ENCODE measurements at regions not wholly inside any gene's neighbourhood (a gene's known extent, or its start where the extent isn't known, plus 50 kb on each side); places are given as distances from the start of the nearest gene placed in this dataset.
A peak's percentile ranks its signal among the peaks of the same experiment; 100 is the strongest.

GRCh38 chr14:73800970-73801515 is 50.6 kb upstream of the PTGR2 start:
- DNase-seq, result no peak

DNA sequence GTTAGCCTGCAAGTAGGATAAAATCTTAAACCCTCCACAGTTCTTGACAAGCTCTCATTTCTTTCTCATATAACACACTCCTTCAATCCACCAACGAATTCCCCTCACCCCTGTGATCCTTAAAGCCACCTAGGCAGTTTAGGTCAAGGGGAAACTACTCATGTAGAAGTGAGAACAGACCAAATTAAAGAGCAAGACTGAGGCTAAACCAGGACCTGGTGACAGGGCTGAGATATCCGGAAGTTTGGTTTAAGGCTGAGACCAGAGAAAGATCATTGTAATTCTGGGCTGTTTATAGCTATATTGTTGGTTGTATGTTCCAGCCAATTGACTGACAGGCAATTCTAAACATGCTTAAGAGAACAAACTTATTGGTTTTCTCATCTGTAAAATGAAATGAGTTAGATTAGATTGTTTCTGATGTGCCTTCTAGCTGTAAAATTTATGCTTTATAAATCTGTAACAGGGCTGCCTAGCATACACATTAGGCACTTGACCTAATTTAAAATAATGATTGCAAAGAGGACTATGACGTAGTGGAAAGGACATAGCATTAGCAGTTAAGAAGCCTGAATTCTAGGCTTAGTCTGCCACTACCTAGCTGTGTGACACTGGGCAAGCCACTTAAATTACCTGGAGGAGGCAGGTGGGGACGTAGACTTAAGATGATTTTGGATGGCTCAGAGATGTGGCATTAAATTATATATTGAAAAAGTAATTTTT is 53.9 kb upstream of the PTGR2 start:
- DNase-seq, result no peak

GRCh38 chr14:73796893-73797542 is 54.6 kb upstream of the PTGR2 start:
- DNase-seq, result no peak

DNA sequence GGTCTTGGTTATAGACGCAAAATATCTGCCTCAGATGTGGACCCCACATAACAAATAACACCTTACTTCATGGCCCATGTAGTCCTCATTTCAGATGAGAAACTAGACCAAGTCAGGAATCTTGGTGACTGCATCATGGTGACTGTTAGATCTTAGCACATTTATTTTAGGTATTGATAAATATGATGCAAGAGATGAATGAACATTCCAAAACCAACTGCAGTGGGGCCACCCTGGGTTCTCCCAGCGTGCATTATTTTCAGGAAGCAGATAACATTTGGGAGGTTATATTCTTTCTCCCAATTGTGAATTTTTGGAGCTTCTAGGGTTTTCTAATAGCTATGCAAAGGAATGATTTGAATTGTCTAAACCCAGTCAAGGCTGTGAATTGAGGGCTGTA is 55.2 kb upstream of the PTGR2 start:
- DNase-seq, result no peak

- DNase-seq, result no peak
These were observed 55.7 kb upstream of the PTGR2 start for GRCh38 chr14:73795974-73796373.

GRCh38 chr14:73795466-73795865 is 56.2 kb upstream of the PTGR2 start:
- no peak for DNase-seq

DNA sequence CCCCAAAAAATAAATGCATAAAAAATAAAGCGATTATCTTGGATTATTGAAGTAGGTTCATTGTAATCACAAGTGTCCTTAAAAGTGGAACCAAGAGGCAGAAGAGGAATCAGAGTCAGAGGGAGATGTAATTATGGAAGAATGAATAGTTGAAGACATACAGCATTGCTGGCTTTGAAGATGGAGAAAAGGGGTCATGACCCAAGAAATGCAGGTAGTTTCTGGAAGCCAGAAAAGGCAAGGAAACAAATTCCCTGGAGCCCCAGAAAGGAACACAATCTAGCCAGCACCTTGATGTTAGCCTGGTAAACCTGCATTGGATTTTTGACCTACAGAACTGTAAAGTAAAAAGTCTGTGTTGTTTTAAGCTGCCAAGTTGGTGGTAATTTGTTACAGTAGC is 57.5 kb upstream of the PTGR2 start:
- DNase-seq, result no peak

GRCh38 chr14:73792481-73792880 is 59.1 kb upstream of the PTGR2 start:
- DNase-seq, result no peak

DNA sequence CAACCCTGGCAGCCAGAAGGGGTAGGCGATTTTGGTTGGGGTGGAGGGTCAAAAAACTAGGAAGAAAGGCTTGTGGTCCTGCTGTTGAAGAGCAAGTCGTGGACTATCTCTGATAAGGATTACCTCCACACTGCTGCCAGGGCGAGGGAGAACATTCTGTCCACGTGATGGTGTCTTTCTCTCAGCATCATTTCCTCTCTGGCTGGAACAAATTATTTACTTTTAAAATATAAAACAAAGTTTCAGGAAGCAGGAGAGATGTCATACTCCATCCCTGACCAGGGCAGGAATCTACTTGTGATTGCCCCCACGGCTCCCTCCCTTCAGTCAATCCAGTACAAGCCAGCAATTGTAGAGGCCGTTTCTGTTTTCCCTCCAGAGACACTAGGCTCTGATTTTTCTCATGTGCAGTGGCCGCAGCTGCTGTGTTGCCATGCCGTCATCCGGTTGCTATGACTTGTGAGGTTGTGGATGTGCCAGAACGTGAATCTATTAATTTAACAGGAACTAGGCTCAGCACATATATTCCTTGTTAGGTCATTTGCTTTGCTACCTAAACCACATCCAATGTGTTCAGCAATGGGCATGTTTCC is 61.5 kb upstream of the PTGR2 start:
- DNase-seq, result peak; percentile 87

GRCh38 chr14:73788701-73789551 is 62.7 kb upstream of the PTGR2 start:
- no peak for DNase-seq

GRCh38 chr14:73788317-73788598 is 63.4 kb upstream of the PTGR2 start:
- no peak for DNase-seq

DNA sequence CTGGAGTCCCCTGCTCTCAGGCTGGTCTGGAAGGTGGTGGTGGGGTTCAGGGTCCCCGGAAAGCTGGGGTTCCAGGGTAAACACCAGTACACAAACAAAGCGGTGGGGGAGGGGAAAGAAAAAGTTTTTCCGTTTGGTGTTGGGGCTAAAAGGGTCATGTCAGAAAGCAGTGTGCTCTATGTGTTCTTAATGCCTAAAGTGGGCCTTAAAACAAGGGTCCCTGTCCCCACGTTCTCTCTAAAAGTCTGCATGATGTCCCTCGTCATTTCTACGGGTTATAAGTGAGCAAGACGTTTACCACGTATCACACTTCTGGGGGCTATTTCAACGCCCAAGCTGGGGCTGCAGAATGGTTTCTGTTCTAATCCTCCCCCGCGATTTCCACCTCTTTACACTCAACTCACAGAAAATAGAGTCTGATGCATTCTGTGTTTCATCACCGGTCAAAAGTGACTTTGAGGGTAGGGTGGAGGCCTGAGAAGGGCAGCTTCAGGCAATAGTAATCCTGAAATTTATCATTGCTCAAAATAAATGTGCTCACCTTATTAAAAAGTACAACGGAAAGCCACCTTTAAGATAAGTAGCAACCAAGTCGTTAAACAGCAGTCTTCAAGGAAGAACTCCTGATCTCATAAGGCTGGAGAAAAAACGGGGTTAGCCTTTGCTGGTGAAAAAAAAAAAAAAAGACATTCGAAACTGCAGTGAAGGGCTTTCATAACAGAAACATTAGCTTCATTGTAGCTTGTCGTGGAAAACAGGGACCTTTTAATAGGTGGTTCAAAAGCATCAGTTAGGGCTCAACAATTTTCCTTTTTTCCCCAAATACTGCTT is 63.9 kb upstream of the PTGR2 start:
- peak; percentile 82 for DNase-seq

GRCh38 chr14:73786636-73787485 is 64.8 kb upstream of the PTGR2 start:
- peak; percentile 82 for DNase-seq

DNA sequence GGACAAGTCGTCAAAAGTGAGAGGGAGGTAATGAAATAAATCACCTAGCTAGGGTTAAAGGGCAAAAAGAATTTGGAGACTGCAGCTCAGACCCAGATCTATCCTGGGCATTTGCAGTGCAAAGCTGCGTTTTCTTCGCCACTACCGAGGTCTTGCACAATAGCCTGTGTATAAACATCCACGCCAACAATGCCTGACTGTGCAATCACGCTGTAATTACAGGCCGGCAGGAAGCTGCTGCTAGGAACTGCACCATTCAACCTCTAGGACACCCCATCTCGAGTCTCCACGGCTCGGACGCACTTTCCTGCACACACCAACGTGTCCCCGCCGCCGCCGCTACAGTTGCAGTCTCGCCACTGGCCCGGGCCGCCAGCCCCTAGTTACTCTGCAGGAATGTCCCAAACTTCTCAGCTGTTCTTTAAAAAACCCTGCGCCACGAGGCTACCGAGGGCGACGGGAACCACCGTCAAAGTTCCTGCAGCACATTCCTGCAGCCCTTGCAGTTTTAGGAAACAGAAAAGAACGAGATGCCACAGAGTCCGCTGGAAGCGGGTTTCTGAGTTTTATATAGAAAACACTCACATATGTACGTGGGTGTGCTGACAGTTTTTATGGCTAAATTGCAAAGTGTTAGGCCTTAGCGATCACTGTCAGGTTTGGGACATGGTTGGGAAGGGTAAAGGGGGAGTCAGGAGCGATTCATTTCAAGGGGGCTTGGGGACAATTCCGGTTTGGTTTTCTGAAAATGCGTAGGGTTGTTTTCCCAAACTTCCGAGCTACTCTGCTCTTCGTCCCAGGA is 65.6 kb upstream of the PTGR2 start:
- peak; percentile 86 for DNase-seq

DNA sequence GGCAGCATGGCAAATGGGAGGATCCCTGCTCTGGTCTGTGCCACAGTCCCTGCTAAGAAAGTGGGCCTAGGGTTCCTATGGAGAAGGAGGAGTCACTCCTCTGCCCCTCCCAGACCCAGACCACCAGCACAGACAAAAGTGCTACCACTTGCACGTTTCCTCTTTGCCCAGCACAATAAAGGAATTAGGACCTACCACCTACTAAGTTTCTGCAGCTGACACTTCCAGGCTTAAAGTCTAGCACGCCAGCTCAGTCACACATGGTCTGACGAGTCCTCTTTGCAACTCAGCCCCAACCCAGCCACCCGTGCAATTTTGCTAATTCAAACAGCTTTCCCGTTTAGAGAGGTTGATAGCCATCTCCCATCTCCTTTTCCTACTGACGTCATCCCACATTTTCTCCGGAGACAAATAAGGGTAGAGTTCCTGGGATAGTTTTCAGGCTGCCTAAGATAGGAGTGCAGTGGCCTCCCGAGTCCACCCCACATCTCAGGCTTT is 66.2 kb upstream of the PTGR2 start:
- no peak for DNase-seq

DNA sequence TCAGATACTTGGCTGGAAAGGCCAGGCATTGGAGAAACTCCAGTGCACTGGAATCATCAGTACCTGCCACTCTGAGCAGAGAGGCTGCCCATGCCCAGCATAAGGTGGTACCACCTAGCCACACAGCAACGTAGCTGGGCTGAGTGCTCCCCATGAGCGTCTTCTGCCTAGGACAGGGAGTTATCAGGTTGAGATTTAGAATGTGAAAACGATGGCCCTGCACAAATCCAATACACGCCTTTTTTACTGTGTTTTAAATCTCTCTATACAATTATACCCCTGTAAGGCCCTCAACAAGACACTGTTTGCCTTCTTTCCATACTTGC is 66.7 kb upstream of the PTGR2 start:
- DNase-seq, result no peak

DNA sequence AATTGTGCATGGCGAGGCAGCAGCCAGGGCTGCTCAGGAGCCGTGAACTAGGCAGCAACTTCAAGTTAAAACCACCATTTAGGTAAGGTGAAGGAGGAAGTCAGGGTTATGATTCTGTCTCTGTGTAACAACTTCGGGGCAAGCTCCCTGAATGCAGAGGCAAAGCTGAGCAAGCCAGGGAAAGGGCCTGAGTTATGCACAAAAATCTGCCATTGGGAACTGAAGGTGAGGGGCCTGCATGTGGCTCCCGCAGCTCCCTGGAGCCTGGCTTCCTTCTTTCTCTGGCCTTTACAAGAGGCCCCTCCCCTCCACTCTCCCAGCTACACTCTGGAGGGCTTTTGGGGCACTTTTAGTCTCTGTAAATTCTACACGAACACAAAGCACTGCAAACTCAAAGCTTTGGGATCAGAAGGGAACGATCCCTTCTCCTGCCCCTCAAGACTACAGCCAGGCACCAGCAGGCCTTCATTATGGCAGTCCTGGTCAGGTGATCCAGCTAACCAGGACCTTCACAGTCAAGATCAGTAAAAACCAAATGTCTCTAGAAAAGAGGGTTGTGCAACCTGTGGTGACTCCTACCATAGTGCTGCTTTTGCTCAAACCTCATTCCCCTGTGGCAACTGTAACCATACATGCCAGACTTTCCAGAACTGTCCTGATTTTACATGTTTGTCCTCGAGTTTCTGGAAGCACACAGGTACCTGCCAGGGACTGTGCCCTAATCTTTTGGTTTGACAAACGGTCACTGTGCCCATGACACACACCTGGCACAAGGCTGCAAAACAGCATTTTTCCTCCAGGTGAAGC is 67.2 kb upstream of the PTGR2 start:
- no peak for DNase-seq

GRCh38 chr14:73783107-73783727 is 68.4 kb upstream of the PTGR2 start:
- no peak for DNase-seq

DNA sequence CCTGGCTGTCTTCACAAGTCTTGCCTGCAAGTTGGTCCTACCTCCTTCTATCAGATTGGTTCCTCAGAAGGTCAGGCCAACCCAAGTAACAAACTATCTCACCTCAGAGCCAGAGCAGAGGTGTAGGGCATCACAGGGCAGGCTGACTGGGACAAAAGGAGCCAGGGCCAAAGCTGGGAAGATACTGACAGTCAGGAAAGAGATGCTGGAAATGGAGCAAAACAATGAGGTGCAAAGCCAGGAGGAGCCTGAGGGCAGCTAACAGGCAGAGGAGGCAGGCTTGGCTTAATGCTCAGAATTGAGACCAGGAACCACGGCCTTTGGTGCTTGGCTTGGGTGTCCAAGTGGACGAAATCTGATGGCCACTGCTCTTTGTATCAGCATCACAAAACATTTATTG is 68.4 kb upstream of the PNMA1 start:
- DNase-seq, result no peak

All from eye (tissue), 1 donor.